Fibroblast of lung (primary cell): ENCODE measurements at regions not wholly inside any gene's neighbourhood (a gene's known extent, or its start where the extent isn't known, plus 50 kb on each side); places are given as distances from the start of the nearest gene placed in this dataset.

ENCODE experiments used
- DNase-seq, 2 donors: peaks; one replicate each; pipeline versions ENCODE4 v3.0.0 to v3.0.0-alpha.2; 2010; ENCODE audit warnings: low read depth in 2 of 2
- H2AFZ ChIP-seq: 2 replicates; pipeline ENCODE4 v1.5.1; 2012; ENCODE audit warnings: low read length, control low read depth, inconsistent platforms
- H3K27ac ChIP-seq: 2 replicates; pipeline ENCODE4 v1.5.1; 2011; ENCODE audit warnings: low read length, control low read depth; ENCODE audit not compliant: insufficient read depth
- H3K27me3 ChIP-seq: 2 replicates; pipeline ENCODE4 v1.5.1; 2011; ENCODE audit warnings: mild to moderate bottlenecking, low read length; ENCODE audit not compliant: control insufficient read depth, insufficient read depth
- H3K36me3 ChIP-seq: 2 replicates; pipeline ENCODE4 v1.5.1; 2011; ENCODE audit warnings: low read length; ENCODE audit not compliant: control insufficient read depth, insufficient read depth
- H3K4me1 ChIP-seq: 2 replicates; pipeline ENCODE4 v1.5.1; 2011; ENCODE audit warnings: low read length; ENCODE audit not compliant: control insufficient read depth, insufficient read depth; ENCODE audit errors: extremely low read depth
- H3K4me2 ChIP-seq: 2 replicates; pipeline ENCODE4 v1.5.1; 2011; ENCODE audit warnings: low read length, control low read depth; ENCODE audit not compliant: insufficient read depth; ENCODE audit errors: extremely low read depth
- H3K4me3 ChIP-seq, 4 experiments: fragments of 200-600 bp in 1 of 4; sonication (generic) in 1 of 4; replicated peaks in 1 of 4; 2 replicates each; pipeline ENCODE4 v1.5.1; 2011 to 2016; ENCODE audit warnings: low read length in 4 of 4, low read depth in 3 of 4, mild to moderate bottlenecking in 3 of 4, control low read depth in 2 of 4, inconsistent platforms in 1 of 4, mixed read lengths in 1 of 4; ENCODE audit not compliant: insufficient read depth in 1 of 4; ENCODE audit errors: control extremely low read depth in 1 of 4
- H3K79me2 ChIP-seq: 2 replicates; pipeline ENCODE4 v1.5.1; 2012; ENCODE audit warnings: mild to moderate bottlenecking, low read length, inconsistent platforms; ENCODE audit not compliant: control insufficient read depth, insufficient read depth
- H3K9ac ChIP-seq: 2 replicates; pipeline ENCODE4 v1.5.1; 2011; ENCODE audit warnings: mild to moderate bottlenecking, low read length, control low read depth; ENCODE audit not compliant: insufficient read depth
- H3K9me3 ChIP-seq: 2 replicates; pipeline ENCODE4 v1.5.1; 2012; ENCODE audit warnings: low read depth, low read length; ENCODE audit not compliant: control insufficient read depth, insufficient read depth
- H4K20me1 ChIP-seq: 2 replicates; pipeline ENCODE4 v1.5.1; 2011; ENCODE audit warnings: low read length; ENCODE audit not compliant: control insufficient read depth, insufficient read depth; ENCODE audit errors: extremely low read depth
- EZH2 ChIP-seq: IDR thresholded peaks from 2 replicates; pipeline ENCODE4 v1.5.1; 2012; ENCODE audit warnings: low read length, control low read depth, mild to moderate bottlenecking; ENCODE audit errors: missing control alignments
- TF ChIP-seq, protein P1 (sequence below), 2 donors: IDR thresholded peaks in 1 of 2; conservative IDR thresholded peaks in 1 of 2; 1 replicate in 1 of 2; 2 replicates in 1 of 2; pipeline ENCODE4 v1.5.1; 2011 to 2012; ENCODE audit warnings: low read length in 2 of 2, control low read depth in 1 of 2, inconsistent platforms in 1 of 2, low read depth in 1 of 2, mild to moderate bottlenecking in 1 of 2

DNA sequence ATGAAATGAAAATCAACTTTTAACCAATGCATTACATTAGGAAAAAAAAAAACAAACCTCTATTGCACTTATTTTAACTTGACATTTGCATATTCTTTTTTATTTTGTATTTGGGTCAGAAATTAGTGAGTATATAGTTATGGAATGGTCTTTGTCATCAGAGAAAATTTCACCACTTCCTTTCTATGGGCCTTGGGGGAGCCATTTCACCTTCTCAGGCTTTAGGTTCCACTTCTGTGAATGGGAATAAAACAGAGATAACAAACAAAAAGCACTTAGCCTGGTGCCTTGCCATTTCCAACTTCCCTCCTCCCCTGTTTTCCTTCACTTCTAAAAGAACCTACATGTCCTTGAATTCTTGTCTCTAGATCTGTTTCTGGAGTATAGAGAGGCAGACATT is 168.0 kb upstream of the STT3B start:
- Histone ChIP-seq H3K9me3 (no peaks in the 10 kb centered on the region), H2AFZ (peak overlapping the region; percentile 15), H3K9ac (no peak overlapping the region), H3K4me1 (peaks cover 12% of the 10 kb centered on the region), H3K27ac (no peak overlapping the region), H3K4me2 (peak overlapping the region; percentile 5), H3K36me3 (no peaks in the 10 kb centered on the region), H3K4me3 (no peak overlapping the region), H4K20me1 (no peaks in the 10 kb centered on the region), H3K79me2 (no peaks in the 10 kb centered on the region), H3K27me3 (no peaks in the 10 kb centered on the region)
- peak; percentile 23 to 81 for DNase-seq
- TF ChIP-seq EZH2: no peak
- TF ChIP-seq, protein P1, sequence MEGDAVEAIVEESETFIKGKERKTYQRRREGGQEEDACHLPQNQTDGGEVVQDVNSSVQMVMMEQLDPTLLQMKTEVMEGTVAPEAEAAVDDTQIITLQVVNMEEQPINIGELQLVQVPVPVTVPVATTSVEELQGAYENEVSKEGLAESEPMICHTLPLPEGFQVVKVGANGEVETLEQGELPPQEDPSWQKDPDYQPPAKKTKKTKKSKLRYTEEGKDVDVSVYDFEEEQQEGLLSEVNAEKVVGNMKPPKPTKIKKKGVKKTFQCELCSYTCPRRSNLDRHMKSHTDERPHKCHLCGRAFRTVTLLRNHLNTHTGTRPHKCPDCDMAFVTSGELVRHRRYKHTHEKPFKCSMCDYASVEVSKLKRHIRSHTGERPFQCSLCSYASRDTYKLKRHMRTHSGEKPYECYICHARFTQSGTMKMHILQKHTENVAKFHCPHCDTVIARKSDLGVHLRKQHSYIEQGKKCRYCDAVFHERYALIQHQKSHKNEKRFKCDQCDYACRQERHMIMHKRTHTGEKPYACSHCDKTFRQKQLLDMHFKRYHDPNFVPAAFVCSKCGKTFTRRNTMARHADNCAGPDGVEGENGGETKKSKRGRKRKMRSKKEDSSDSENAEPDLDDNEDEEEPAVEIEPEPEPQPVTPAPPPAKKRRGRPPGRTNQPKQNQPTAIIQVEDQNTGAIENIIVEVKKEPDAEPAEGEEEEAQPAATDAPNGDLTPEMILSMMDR (conservative IDR thresholded peaks at IDR 0.05 in 1 of 2, IDR thresholded peaks at IDR 0.05 in 1 of 2; ENCODE audit: low read depth in 1 of 2, low read length in 2 of 2): no peak

DNA sequence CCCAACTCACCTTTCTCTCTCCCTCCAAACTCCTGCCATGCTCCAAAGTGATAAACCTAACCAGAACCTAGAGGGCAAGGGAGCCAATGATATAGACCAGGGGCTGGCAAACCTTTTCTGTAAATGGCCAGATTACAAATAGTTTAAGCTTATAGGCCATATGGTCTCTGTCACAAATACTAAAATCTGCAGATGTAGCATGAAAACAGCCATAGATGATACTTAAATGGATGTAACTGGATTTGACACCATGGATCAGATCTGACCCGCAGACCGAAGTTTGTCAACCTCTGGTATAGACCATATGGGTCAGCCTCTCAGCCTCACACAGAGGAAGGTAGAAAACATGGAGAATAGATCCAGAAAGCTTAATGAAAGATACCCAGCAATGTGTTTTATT is 165.2 kb upstream of the STT3B start:
- Histone ChIP-seq H3K4me2 (no peak overlapping the region), H3K27ac (no peak overlapping the region), H3K9ac (no peak overlapping the region), H3K4me1 (peaks cover 5% of the 10 kb centered on the region), H3K27me3 (no peaks in the 10 kb centered on the region), H3K4me3 (no peak overlapping the region), H4K20me1 (no peaks in the 10 kb centered on the region), H3K79me2 (no peaks in the 10 kb centered on the region), H3K9me3 (no peaks in the 10 kb centered on the region), H2AFZ (no peak overlapping the region), H3K36me3 (no peaks in the 10 kb centered on the region)
- DNase-seq: no peak
- no peak for TF ChIP-seq EZH2
- TF ChIP-seq, protein P1 (conservative IDR thresholded peaks at IDR 0.05 in 1 of 2, IDR thresholded peaks at IDR 0.05 in 1 of 2; ENCODE audit: low read depth in 1 of 2, low read length in 2 of 2): no peak

DNA sequence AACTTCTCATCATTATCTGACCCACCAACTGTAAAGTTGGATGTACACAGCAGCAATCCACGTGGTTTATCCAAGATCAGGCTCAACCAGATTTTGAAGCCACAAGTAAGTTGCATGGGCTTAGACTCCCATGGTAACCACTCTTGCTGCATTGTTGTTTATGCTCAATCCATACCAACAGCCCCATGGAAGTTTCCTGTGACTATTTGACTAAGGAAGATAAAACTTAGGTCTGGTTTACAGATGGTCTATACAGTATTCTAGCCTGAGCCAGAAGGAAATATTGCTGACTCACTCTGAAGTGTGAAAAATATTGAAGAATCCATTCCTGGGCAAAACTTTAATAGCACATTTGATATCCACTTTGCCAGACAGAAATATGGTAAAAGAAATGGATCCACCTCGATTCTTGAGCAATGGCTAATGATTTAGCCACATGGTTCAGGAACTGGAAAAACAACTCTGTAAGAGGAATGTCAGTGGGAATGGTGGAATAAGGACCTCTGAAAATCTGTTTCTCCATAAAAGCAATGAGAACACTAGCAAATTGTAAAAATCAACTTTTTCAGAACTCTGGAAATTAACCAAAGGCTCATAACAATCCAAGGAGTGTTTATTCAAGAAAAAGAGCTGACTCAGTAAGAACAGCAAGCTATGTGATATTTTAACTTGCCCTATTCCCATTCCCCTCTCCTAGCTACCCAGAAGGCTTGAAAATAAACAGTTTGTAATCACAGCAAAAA is 162.9 kb upstream of the STT3B start:
- H3K27ac ChIP-seq: no peak overlapping the region
- H3K9ac ChIP-seq: no peak overlapping the region
- no peaks in the 10 kb centered on the region for H4K20me1 ChIP-seq
- no peak overlapping the region for H3K4me2 ChIP-seq
- H3K36me3 ChIP-seq: no peaks in the 10 kb centered on the region
- no peak overlapping the region for H3K4me3 ChIP-seq
- H3K27me3 ChIP-seq: no peaks in the 10 kb centered on the region
- no peaks in the 10 kb centered on the region for H3K79me2 ChIP-seq
- H2AFZ ChIP-seq: no peak overlapping the region
- peak; percentile 39 to 51 for DNase-seq
- H3K4me1 ChIP-seq: no peaks in the 10 kb centered on the region
- no peaks in the 10 kb centered on the region for H3K9me3 ChIP-seq
- TF ChIP-seq, protein P1 (conservative IDR thresholded peaks at IDR 0.05 in 1 of 2, IDR thresholded peaks at IDR 0.05 in 1 of 2; ENCODE audit: low read depth in 1 of 2, low read length in 2 of 2): no peak
- no peak for TF ChIP-seq EZH2
